ENCODE measurements at regions not wholly inside any gene's neighbourhood (a gene's known extent, or its start where the extent isn't known, plus 50 kb on each side); places are given as distances from the start of the nearest gene placed in this dataset.

DNA sequence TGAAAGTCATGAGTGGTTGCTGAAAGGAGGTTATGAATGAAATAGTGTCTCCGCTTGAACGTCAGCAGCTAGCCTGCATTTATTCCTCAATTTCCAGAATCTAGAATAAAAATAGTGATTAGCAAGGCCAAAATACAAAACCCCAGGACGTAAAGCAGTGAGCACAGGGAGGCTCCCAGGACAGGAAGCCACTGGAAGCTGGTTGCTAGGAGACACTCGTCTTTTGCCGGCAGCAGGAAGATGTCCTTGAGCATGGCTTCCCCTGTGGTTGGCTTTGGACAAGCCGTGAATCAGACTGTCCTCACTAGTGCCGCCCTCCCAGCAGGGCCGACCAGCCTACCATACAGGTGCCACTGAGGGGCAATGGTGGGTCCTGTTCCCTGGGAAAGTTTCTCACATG lies 374.4 kb downstream of the MTX2 start:
- TF ChIP-seq, protein P1, sequence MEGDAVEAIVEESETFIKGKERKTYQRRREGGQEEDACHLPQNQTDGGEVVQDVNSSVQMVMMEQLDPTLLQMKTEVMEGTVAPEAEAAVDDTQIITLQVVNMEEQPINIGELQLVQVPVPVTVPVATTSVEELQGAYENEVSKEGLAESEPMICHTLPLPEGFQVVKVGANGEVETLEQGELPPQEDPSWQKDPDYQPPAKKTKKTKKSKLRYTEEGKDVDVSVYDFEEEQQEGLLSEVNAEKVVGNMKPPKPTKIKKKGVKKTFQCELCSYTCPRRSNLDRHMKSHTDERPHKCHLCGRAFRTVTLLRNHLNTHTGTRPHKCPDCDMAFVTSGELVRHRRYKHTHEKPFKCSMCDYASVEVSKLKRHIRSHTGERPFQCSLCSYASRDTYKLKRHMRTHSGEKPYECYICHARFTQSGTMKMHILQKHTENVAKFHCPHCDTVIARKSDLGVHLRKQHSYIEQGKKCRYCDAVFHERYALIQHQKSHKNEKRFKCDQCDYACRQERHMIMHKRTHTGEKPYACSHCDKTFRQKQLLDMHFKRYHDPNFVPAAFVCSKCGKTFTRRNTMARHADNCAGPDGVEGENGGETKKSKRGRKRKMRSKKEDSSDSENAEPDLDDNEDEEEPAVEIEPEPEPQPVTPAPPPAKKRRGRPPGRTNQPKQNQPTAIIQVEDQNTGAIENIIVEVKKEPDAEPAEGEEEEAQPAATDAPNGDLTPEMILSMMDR (conservative IDR thresholded peaks at IDR 0.05; ENCODE audit: low read depth, low read length), result no peak
- no peak for TF ChIP-seq EZH2phosphoT487 (IDR thresholded peaks at IDR 0.05; ENCODE audit: borderline replicate concordance, low read length)
